Natural killer cell (primary cell): ENCODE measurements at regions not wholly inside any gene's neighbourhood (a gene's known extent, or its start where the extent isn't known, plus 50 kb on each side); places are given as distances from the start of the nearest gene placed in this dataset.

Experiments used
- ATAC-seq, 3 donors: fragments of 150-1000 bp in 2 of 3; fragments of 200-7000 bp in 1 of 3; cut with Tn5 transposase; 1 replicate in 1 of 3; 2 replicates in 2 of 3; pipeline ENCODE4 v1.10.0; 2021; ENCODE audit warnings: mild to moderate bottlenecking in 2 of 3, moderate library complexity in 2 of 3
- DNase-seq, 2 donors: peaks; one replicate each; pipeline versions ENCODE4 v3.0.0 to v3.0.0-alpha.2; 2013 to 2021; ENCODE audit warnings: mixed read lengths in 1 of 2
- H3K27ac ChIP-seq: one replicate; pipeline ENCODE4 v1.5.1; 2013; ENCODE audit warnings: mild to moderate bottlenecking, low read length
- H3K27me3 ChIP-seq: one replicate; pipeline ENCODE4 v1.6.1; 2013; ENCODE audit warnings: low read length; ENCODE audit not compliant: control insufficient read depth, insufficient read depth
- H3K36me3 ChIP-seq: one replicate; pipeline ENCODE4 v1.6.1; 2013; ENCODE audit warnings: low read length; ENCODE audit not compliant: control insufficient read depth, insufficient read depth
- H3K4me1 ChIP-seq: one replicate; pipeline ENCODE4 v1.6.1; 2013; ENCODE audit warnings: low read length; ENCODE audit not compliant: control insufficient read depth, insufficient read depth
- H3K4me3 ChIP-seq: one replicate; pipeline ENCODE4 v1.5.1; 2013; ENCODE audit warnings: low read length
- H3K9me3 ChIP-seq: one replicate; pipeline ENCODE4 v1.6.1; 2013; ENCODE audit warnings: low read length; ENCODE audit not compliant: control insufficient read depth, insufficient read depth
- H3K27ac Mint-ChIP-seq, 2 donors: one replicate each; pipeline ENCODE4 v1.8.0; 2022; ENCODE audit warnings: mild to moderate bottlenecking in 2 of 2, mixed read lengths in 2 of 2, moderate library complexity in 1 of 2
- H3K27me3 Mint-ChIP-seq, 2 donors: one replicate each; pipeline ENCODE4 v1.8.0; 2022; ENCODE audit warnings: low read depth in 2 of 2, mixed read lengths in 2 of 2
- H3K36me3 Mint-ChIP-seq: one replicate; pipeline ENCODE4 v1.8.0; 2022; ENCODE audit warnings: mixed read lengths
- H3K4me1 Mint-ChIP-seq, 2 donors: one replicate each; pipeline ENCODE4 v1.8.0; 2022; ENCODE audit warnings: mixed read lengths in 2 of 2
- H3K4me3 Mint-ChIP-seq: one replicate; pipeline ENCODE4 v1.8.0; 2022; ENCODE audit warnings: mild to moderate bottlenecking, moderate library complexity, mixed read lengths
- H3K9me3 Mint-ChIP-seq, 2 donors: one replicate each; pipeline ENCODE4 v1.8.0; 2022; ENCODE audit warnings: mixed read lengths in 2 of 2
- CTCF ChIP-seq: fragments of 200-600 bp; IDR thresholded peaks from one replicate; pipeline ENCODE4 v1.8.0; 2022; ENCODE audit warnings: antibody characterized with exemption
- WGBS: methylation state at CpG from one replicate; pipeline ENCODE4 v1.1.7; 2013; ENCODE audit warnings: missing lambda C conversion rate; ENCODE audit not compliant: insufficient coverage; 5-methylcytosine and 5-hydroxymethylcytosine counted together
- intact Hi-C: fragments of 100-400 bp; cut with micrococcal nuclease; formaldehyde crosslinking; loops from one replicate; pipeline ENCODE4 v1.14.2; 2022

- H3K36me3 ChIP-seq, result no peaks in the 10 kb centered on the region
- H3K4me1 ChIP-seq, result no peaks in the 10 kb centered on the region
- H3K4me3 ChIP-seq, result no peak overlapping the region
- DNase-seq (no peak), ATAC-seq (no peak)
- Mint-ChIP-seq H3K36me3 (no peaks in the 10 kb centered on the region), H3K4me1 (no peaks in the 10 kb centered on the region), H3K27me3 (peaks cover 7 to 24% of the 10 kb centered on the region in 2 donors), H3K27ac (no peak overlapping the region), H3K4me3 (no peak overlapping the region), H3K9me3 (no peaks in the 10 kb centered on the region)
- TF ChIP-seq CTCF, result no peak
- H3K9me3 ChIP-seq, result no peaks in the 10 kb centered on the region
- no peaks in the 10 kb centered on the region for H3K27me3 ChIP-seq
- intact Hi-C loops, result no loop called here
- H3K27ac ChIP-seq, result no peak overlapping the region
- WGBS, result 91% methylated on average over 9 of the region's 9 CpGs
Measured at GRCh38 chr13:31057403-31058033, 104.2 kb downstream of the HSPH1 start.

- WGBS, result 28% methylated on average over 9 of the region's 10 CpGs
- Mint-ChIP-seq H3K4me3 (no peak overlapping the region), H3K4me1 (no peaks in the 10 kb centered on the region), H3K36me3 (no peaks in the 10 kb centered on the region), H3K27me3 (peaks cover 3 to 22% of the 10 kb centered on the region in 2 donors), H3K9me3 (no peaks in the 10 kb centered on the region), H3K27ac (no peak overlapping the region)
- DNase-seq (no peak), ATAC-seq (no peak)
- Histone ChIP-seq H3K9me3 (no peaks in the 10 kb centered on the region), H3K27me3 (no peaks in the 10 kb centered on the region), H3K36me3 (no peaks in the 10 kb centered on the region), H3K4me3 (no peak overlapping the region), H3K27ac (no peak overlapping the region), H3K4me1 (no peaks in the 10 kb centered on the region)
- intact Hi-C loops, result no loop called here
- TF ChIP-seq CTCF, result no peak
Measured at GRCh38 chr13:31056644-31057271, 104.9 kb downstream of the HSPH1 start.

- intact Hi-C loops, result no loop called here
- WGBS, result 87% methylated on average over 5 of the region's 5 CpGs
Measured at GRCh38 chr13:31055589-31055988, 106.1 kb downstream of the HSPH1 start.

More at GRCh38 chr13:31055589-31055988, 106.1 kb downstream of the HSPH1 start:
- Mint-ChIP-seq H3K36me3 (no peaks in the 10 kb centered on the region), H3K27ac (no peak overlapping the region), H3K4me3 (no peak overlapping the region), H3K4me1 (no peaks in the 10 kb centered on the region), H3K27me3 (peaks cover 11 to 18% of the 10 kb centered on the region in 2 donors), H3K9me3 (no peaks in the 10 kb centered on the region)
- Histone ChIP-seq H3K27me3 (no peaks in the 10 kb centered on the region), H3K4me3 (no peak overlapping the region), H3K27ac (no peak overlapping the region), H3K9me3 (no peaks in the 10 kb centered on the region), H3K4me1 (no peaks in the 10 kb centered on the region), H3K36me3 (no peaks in the 10 kb centered on the region)
- no peak for DNase-seq
- TF ChIP-seq CTCF, result no peak
- peak in 1 of 3 donors; percentile 34 for ATAC-seq
